OCI-M1 (cell line): ENCODE measurements at regions not wholly inside any gene's neighbourhood (a gene's known extent, or its start where the extent isn't known, plus 50 kb on each side); places are given as distances from the start of the nearest gene placed in this dataset.

ENCODE experiments used
- DNase-seq: peaks from one replicate; lab custom pipeline; 2025; lab: John Stamatoyannopoulos, UW

DNA sequence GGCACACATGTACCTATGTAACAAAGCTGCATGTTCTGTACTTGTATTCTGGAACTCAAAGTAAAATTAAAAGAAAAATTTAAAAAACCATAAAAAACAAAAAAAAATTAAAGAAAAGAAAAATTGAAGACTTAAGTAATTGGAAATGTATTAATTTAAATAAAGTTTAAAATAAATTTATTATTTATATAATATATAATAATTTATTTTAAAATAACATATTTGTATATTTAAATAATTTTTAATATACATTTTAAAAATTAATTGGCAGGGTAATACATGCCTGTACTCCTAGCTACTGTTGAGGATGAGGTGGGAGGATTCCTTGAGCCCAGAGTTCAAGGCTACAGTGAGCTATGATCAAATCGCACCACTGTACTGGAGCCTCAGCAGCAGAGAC lies 1830.6 kb upstream of the CELF4 start:
- no peak for DNase-seq

DNA sequence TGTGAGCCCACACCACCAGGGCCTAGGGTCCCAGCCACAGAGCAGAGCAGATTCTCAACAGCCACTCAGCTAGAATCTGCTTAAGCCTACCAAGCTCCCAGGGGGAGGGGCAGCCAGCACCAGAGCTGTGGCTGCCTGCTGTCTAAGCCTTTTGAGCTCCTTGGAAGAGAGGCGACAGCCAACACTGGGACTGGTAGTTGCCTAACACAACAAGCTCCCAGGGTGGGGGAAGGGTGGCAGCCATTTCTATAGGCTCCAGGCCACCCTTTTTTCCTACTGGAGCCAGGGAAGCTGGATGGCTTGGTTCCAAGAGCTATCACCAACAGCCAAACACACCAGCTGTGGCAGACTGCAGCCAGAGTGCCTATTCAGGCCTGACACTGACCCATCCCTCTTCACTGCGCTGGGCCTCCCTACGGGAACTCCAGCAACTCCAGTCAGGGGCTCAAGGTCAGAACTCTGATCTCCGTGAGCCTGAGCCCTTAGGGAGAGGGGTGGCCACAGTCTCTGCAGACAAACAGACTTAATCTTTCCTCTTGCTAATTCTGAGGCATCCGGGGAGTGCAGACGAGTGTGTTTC lies 1824.3 kb upstream of the CELF4 start:
- DNase-seq = no peak

DNA sequence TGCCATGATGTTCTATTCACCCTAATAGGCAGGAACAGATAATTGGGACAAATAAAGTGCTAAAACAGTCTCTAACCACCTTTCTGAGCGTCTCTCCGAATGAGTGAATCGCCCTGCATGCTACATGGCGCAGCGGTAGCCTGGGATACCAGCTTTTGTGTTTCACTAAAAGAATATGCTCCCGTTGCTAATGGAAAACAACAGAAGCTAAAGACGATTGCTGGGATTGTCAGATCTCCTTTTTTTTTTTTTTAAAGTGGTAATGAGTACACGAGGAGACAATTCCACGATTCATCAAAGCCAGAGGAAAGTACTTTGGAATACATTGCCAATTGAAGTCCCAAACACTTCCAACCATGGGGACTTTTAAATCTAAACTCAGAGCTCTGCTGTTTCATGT lies 1815.3 kb upstream of the CELF4 start:
- no peak for DNase-seq

DNA sequence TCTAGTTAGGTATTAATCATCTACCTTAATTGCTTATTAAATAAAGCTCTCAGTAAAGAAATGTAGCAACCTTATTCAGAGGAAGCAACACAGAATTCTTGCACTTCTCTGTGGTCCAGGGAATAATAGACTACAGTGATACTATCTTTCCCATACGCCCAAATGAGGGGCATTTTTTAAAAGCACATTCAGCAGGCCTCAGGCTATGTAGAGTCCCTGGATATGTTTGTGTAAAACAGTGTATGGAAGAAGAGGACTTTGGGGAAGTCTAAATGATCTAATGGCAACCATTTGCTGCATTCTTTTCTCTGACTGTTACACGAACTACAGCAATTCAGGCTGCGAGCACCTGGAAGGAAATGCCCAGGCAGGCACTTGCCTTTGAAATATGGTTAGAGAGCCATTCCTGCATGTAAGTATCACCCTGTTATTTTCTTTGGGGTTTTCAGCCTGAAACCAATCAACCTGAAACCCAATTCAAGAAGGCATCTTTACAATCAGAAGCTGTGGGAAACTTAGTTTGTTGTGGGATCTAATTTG lies 1814.7 kb upstream of the CELF4 start:
- no peak for DNase-seq

DNA sequence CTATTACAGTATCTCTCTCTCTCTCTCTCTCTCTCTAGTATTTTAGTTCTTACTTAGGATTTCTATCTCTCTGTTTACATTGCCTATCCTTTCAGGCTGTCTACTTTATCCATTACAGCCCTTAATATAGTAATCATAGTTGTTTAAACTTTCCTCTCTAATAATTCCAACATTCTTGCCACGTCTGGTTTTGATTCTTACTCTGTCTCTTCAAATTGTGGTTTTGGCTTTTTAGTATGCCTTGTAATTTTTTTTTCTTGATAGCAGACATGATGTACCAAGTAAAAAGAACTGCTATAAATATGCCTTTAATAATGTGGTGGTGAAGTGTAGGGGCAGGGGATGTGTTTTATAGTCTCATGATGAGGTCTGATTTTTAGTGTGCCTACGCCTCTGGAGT lies 1809.5 kb upstream of the CELF4 start:
- DNase-seq = no peak

DNA sequence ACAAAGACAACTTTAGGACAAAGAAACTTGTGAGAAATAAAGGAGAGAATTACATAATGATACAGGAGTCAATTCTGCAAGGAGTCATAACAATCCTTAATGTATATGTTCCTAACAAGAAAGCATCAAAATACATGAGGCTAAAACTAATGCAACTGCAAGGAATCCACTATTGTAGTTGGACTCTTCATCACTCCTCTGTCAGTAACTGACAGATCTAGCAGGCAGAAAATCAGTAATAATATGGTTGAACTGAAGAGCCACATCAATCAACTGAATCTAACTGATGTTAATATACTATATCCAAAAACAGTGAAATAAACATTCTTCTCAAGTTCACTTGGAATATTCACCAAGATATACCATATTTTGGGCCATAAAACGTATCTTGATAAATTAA lies 1806.4 kb upstream of the CELF4 start:
- DNase-seq = no peak

DNA sequence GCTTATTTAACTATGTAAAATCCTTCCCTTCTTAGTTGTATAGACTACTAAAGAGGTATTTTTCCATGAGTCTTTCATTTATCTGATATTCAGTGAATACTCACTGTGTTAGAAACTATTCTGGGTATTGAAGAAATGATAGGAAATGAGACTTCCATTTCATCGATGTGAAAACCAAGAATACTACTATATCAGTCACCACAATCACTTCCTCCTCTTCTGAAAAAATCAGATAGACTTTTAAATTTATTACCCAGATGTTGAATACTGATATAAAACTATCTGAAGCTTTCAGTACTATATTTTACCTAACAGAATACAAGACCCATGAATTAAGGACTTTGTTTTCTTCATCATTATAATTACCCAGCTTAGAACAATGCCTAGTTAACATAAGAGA lies 1801.1 kb upstream of the CELF4 start:
- DNase-seq = peak; percentile 12

DNA sequence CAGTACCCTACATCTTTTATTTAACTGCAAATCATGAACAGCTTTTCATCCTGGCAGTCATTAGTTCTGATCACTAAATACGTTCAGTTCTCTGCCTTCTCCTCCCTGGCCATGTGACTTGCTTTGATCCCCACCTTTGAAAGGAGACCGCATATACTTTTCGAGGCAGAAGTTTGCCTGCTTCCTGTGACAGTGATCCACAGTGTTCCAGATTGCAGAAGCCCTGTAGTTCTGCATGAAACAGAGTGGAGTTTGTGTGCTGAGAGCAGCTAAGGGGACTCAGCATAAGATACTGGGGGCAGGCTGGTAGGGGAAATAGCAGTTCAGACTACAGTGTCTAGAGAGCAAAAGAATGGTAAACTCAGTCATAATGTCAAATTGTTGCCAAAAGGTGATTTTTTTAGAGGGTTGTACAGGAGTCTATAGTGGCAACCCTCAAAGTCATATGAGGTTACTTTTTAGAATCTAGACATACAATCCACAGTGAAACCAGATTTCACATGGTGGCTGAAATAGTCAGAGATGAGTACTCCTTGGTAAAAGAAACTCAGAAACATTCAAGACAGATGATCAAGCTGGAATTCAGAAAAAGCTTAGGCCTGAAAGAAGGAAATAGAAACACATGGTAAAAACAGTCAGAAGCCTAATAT lies 1800.4 kb upstream of the CELF4 start:
- DNase-seq = no peak

DNA sequence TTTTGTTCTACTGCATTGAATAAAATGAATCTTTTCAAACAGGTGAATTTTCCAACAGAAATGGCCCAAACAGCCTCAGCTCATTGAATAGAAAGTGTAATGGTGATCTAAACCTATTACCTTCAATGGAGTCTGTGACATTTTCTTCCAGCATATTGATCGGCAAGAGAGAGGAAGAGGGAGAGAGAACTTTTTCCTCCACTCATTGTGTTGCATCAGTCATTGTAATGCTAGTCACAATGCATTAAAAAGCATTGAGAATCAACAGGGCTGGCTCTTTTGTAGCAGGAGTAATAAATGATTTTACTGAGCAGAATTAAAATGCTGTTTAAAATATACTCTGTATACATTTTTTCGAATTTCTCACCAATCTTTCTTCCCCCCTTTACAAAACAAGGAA lies 1794.5 kb upstream of the CELF4 start:
- no peak for DNase-seq

DNA sequence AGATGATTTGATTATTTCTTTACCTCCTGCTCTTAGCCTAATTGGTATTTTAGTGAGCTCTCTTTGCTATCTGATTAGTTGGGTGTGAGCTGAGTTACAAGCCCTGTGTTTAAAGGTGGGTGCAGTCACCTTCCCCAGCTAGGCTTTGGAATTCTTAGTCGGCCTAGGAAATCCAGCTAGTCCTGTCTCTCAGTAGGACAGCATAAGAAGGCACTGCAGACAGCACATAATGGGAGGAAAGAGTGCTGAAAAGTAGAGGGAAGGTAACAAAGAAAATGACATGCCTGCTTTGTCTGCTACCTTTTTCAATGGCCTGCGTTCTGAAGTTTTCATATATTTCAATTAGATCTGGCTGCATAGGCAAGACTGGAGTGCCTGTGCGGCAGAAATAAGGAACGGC lies 1794.0 kb upstream of the CELF4 start:
- DNase-seq = no peak

DNA sequence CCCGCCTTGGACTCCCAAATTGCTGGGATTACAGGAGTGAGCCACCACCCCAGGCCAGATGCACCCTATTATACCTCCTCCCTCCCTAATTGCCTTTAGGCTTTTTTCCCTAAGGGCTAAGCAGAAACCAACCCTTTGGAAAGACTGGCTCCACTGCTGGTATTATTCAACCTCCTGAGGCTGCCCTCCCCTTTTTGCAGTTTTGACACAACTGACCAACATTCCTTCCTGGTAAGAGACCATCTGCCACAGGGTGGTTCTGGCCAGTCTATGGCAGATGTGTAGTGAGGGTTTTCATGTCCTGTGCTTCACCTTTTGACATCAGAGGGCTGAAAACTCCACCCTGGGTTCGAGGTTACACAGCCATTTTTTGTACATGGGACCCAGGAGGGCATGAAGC lies 1785.3 kb upstream of the CELF4 start:
- DNase-seq = no peak

DNA sequence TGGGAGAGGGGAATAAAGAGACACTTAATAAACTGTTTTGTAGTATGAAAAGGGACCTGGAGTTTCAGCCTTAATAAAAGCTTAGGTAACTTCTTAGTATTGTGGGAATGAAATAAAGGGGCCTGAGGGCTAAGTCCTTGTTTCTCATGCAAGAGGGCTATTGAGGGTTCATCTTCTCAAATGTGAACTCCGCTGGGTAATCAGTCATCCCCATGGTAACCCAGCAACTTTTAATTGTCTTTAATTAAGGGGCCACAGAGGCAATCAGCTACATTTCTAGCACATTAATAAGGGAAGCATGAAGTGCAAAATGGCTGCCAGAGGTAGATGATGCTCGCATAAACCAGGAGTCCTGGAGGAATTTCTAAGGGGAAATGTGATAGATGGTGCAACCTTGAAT lies 1784.2 kb upstream of the CELF4 start:
- no peak for DNase-seq

DNA sequence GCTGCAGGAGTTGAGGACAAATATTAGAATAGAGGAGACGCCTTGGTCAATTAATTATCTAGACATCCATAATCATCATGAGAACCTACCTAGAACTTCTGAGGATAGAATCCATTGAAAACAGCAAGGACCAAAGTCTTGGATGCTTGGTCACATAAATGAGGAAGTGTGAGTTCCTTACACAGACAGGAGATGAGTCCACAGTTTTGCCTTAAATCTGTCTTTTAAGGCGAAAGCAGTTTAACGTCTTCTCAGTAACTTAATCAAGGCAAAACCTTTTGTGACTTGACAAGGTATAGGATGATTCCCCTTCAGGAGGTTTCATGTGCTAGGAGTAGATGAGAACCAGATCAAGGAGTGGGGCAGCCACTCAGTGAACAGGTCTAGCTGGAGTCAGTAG lies 1783.2 kb upstream of the CELF4 start:
- DNase-seq = no peak

DNA sequence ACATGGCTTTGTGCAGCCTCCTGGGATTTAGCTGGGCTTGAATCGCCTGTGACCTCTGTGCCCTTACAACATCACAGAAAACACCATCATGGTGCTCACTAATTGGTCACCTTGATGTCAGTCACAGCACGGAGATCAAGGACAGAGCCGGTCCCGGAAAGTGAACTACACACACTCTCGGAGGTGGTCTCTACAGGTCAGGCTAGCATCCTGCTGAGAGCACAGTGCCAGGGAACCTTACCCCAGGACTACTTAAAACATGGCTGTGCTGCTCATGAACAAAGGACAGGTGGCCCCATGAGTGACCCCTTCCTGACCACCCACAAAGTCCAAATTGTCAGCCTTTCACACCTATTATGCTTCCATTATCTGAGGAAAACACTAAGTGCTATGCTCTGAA lies 1782.1 kb upstream of the CELF4 start:
- DNase-seq = no peak

DNA sequence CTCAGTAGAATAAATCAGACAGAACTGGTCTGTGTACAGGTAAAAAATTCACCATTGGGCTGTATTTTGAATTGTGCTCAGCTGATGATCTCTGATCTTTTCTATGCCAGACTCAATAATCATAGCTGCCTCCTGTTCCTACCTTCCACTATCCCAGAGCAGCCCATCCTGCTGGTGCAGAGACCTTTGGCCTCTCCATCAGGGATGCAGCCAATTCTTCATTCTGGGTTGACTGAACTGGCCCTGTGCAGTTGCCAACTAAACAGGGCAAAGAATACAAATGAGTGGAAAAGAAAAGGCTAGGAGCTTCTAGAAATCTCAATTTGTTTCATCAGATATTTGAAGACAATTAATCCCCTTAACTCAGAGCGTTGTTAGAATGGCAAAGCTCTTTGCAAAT lies 1781.3 kb upstream of the CELF4 start:
- DNase-seq = no peak

DNA sequence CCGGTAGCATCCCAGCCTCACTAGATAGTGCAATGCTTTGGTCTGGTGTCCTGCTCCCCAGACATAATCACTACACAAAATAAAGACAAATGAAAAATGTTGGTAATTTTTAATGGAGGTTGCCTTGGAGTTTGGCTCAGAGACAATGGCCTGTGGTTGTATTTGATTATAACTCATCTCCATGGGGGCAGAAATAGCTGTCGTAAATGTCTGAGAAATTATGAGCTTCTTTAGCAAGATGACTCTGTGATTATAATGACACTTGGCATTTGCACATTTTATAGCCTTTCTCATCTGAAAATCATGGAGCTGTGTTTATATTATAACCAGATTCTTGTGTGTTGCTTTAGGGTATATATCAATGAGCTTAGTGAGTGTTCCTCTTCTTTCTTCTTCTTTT lies 1779.7 kb upstream of the CELF4 start:
- DNase-seq = no peak

DNA sequence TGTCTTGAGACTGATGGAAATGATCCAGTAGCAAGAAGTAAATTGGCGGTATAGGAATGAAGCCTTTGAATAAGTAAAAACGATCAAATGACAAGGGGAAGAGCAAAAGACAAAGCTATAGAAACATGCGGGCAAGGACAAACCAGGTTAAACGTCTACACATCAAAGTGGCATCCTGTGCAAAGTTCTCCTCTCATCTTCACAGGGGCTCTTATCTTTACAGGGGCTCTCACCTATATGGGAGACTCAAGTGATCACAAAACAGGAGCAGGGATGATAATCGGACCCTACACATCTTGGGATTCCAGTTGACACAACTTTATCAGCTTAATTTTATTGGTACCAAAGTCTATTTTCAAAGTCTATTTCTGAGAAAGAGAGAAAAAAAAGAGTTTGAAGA lies 1778.9 kb upstream of the CELF4 start:
- no peak for DNase-seq

DNA sequence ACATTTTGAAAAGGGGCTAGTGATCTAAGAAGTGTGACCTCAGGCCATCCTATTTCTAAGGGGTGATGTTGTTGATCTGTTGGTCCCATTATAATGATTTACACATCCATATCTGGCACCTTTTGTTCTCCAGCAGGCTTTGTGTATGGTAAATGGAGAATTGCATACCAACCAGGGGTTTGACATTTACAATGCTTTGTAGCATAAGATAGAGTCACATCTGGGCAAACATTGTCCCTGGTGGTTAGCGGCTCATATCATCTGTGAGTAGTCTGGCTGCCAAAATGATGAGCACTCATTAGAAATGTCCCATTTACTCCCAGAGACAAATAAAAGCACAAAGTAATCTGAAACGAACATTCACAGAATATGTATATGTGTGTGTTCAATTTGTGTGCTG lies 1775.5 kb upstream of the CELF4 start:
- no peak for DNase-seq

DNA sequence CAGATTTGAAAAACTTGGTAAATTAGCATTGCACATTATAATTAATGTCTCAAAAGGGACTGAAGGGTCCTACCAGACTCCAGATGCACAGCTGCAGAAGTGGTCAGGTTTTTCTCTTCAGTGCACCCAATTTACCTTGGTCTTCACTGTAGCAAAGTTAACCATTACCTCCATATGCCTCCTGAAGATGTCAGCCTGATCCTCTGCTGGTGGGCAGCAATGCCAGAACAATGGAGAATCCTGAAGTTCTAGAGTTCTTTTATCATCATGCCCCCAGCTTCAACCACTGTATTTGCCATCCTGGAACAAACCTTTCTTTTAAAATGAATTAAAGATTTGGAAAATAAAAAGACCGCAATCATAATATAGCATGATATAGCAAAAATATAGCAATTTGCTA lies 1774.8 kb upstream of the CELF4 start:
- no peak for DNase-seq

DNA sequence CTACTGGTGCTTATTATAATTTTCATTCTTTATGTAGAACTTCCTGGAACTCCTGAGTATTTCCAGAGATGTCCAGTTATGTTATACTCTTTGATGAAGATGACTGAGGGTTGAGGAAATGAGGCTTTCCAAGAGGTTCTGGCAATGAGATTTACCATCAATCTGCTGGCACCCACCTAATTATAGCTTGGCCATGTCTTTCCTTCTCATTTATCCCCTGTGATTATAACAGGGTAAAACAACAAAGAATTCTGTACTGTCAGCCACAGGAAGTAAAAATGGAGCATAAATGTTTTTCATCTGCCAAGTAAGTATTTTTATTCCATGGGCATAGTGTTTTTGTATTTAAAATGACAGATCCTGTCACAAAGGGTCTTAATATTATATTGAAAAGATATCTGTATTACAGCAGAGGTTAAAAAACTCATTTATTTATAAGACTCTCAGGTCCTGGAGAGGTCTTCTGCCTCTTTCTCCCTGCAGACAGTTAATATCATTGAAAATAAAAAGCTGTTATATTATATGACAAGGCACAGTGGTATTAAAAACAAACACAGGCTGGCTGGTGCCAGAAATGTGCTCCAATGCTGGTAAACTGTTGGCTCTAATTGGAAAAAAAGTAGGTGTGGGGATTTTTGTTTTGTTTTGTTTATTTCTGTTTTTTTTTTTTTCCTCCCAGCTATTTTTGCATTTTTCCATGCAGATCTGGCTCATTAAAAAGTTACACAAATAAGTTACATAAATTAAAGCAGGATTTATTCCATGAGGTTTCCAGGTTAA lies 1764.1 kb upstream of the CELF4 start:
- no peak for DNase-seq

DNA sequence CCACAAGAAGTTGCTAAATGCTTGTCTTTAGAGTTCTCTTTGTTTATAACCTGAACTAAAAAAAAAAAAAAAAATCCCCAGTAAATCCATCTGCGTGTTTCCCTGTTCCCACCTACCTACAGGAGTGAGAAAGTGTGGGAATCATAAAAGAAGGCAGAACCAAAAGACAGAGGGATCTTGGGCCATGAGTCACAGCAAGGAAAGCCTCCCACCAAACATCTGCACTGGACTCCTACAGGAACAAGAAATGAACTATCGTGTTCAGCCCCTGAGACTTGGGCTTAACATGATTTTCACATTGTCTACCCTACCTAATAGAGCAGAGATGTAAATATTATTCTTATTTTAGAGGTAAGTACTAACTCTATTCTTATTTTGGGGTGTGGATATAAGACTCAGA lies 1761.2 kb upstream of the CELF4 start:
- DNase-seq = no peak

DNA sequence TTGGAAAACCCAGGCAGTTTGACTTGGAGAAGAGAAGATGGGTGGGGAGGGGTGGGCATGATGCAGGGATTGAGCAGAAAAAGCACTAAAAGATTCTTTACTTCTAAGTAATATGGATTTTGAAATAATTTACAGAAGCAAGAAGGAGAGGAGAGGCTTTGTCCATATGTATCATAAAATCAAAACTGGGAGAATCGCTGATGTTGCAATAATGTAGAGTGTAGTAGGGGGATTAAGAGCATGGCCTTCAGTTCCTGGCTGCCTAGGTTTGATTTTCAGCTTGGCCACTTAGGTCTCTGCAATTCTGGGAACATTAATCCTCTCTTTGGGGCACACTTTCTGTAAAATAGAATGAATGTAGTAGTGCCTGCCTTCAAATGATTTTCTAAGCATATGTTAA lies 1760.4 kb upstream of the CELF4 start:
- no peak for DNase-seq

DNA sequence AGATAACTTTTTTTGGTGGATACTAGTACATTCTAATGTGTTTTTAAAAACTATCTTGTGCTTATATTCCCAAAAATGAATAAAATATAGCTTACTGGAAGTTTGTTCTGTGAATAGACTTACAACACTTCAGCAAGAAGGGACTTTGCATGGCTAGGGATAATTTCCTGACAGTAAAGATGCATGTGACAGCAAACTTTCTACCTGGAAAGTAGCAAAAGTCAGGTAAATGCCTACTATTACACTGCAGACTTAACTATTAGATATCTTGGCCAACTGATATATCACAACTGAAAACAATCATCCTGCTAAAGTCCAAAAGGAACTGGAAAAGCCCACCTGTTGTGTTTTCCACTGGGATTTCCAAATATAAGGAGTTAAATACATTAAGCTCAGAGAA lies 1753.5 kb upstream of the CELF4 start:
- no peak for DNase-seq
